ENCODE measurements at regions not wholly inside any gene's neighbourhood (a gene's known extent, or its start where the extent isn't known, plus 50 kb on each side); places are given as distances from the start of the nearest gene placed in this dataset.

DNA sequence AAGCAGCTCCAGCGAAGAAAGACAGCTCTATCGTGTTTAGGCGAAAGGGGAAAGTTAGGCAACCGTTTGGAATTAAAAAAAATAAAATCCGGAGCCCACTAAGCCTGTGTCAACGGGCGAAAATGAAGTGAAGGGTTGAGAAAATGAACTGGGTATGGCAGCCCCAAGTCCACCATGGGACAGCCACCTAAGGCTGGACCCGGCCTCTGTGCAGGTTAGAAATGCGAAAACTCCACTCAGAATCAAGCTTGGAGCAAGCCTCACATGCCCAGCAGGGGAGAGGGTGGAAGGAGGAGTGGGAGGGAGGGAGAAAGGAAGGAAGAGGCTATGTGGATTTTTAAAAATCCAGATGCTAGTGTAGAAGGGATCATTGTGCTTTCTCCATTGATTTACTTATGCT lies 101.2 kb downstream of the IRS2 start:
- ChIA-PET RAD21 (ENCODE audit: low non-redundant PET in 1 of 2, low total read pairs in 2 of 2, uncharacterized antibody in 2 of 2, unreplicated experiment in 2 of 2) (no interaction called here), POLR2A (no interaction called here), CTCF (no interaction called here)
- Histone ChIP-seq H3K27ac (ENCODE audit: low read depth, low read length) (no peak overlapping the region), H4K20me1 (ENCODE audit: insufficient read depth) (no peaks in the 10 kb centered on the region), H3K27me3 (ENCODE audit: insufficient read depth, low read length) (no peaks in the 10 kb centered on the region), H3K9me3 (ENCODE audit: control insufficient read depth in 1 of 2, insufficient read depth in 1 of 2, low read depth in 1 of 2, low read length in 2 of 2) (no peaks in the 10 kb centered on the region), H3K36me3 (ENCODE audit: control insufficient read depth in 1 of 2, insufficient read depth in 2 of 2, low read length in 2 of 2) (no peaks in the 10 kb centered on the region), H3K4me2 (ENCODE audit: low read length) (no peak overlapping the region), H3K9ac (ENCODE audit: low read length) (no peak overlapping the region), H3K9me2 (ENCODE audit: insufficient read depth) (no peaks in the 10 kb centered on the region), H2AFZ (ENCODE audit: low read depth, low read length, poor library complexity, severe bottlenecking) (no peak overlapping the region), H3K4me3 (replicated peaks in 1 of 2; ENCODE audit: low read depth in 1 of 2, low read length in 2 of 2) (no peak overlapping the region), H3K79me2 (ENCODE audit: insufficient read depth, low read length) (no peaks in the 10 kb centered on the region), H3K4me1 (ENCODE audit: control insufficient read depth in 1 of 2, insufficient read depth in 2 of 2, low read length in 2 of 2) (peaks cover 6 to 12% of the 10 kb centered on the region in 2 experiments; a peak in 2 of 4 replicates)
- intact Hi-C loops (cut with micrococcal nuclease) = no loop called here
- TF ChIP-seq, protein P1, sequence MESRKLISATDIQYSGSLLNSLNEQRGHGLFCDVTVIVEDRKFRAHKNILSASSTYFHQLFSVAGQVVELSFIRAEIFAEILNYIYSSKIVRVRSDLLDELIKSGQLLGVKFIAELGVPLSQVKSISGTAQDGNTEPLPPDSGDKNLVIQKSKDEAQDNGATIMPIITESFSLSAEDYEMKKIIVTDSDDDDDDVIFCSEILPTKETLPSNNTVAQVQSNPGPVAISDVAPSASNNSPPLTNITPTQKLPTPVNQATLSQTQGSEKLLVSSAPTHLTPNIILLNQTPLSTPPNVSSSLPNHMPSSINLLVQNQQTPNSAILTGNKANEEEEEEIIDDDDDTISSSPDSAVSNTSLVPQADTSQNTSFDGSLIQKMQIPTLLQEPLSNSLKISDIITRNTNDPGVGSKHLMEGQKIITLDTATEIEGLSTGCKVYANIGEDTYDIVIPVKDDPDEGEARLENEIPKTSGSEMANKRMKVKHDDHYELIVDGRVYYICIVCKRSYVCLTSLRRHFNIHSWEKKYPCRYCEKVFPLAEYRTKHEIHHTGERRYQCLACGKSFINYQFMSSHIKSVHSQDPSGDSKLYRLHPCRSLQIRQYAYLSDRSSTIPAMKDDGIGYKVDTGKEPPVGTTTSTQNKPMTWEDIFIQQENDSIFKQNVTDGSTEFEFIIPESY (IDR thresholded peaks at IDR 0.05; ENCODE audit: extremely low read depth, insufficient replicate concordance, low read length) = no peak
- TF ChIP-seq POLR2AphosphoS5 (IDR thresholded peaks at IDR 0.05; ENCODE audit: low read depth, low read length) = no peak
- TF ChIP-seq YY1 (IDR thresholded peaks at IDR 0.05; ENCODE audit: extremely low read depth, insufficient replicate concordance, low read depth, low read length) = no peak
- TF ChIP-seq CBX3 (IDR thresholded peaks at IDR 0.05; ENCODE audit: low read depth) = no peak
- TF ChIP-seq, protein P2, sequence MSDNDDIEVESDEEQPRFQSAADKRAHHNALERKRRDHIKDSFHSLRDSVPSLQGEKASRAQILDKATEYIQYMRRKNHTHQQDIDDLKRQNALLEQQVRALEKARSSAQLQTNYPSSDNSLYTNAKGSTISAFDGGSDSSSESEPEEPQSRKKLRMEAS (IDR thresholded peaks at IDR 0.05) = no peak
- TF ChIP-seq SRF (IDR thresholded peaks at IDR 0.05; ENCODE audit: low read depth) = no peak
- no peak for TF ChIP-seq CEBPB (IDR thresholded peaks at IDR 0.05; ENCODE audit: low read depth)
- no peak for TF ChIP-seq ZNF274 (IDR thresholded peaks at IDR 0.05; ENCODE audit: low read depth, low read length)
- TF ChIP-seq, protein P3, sequence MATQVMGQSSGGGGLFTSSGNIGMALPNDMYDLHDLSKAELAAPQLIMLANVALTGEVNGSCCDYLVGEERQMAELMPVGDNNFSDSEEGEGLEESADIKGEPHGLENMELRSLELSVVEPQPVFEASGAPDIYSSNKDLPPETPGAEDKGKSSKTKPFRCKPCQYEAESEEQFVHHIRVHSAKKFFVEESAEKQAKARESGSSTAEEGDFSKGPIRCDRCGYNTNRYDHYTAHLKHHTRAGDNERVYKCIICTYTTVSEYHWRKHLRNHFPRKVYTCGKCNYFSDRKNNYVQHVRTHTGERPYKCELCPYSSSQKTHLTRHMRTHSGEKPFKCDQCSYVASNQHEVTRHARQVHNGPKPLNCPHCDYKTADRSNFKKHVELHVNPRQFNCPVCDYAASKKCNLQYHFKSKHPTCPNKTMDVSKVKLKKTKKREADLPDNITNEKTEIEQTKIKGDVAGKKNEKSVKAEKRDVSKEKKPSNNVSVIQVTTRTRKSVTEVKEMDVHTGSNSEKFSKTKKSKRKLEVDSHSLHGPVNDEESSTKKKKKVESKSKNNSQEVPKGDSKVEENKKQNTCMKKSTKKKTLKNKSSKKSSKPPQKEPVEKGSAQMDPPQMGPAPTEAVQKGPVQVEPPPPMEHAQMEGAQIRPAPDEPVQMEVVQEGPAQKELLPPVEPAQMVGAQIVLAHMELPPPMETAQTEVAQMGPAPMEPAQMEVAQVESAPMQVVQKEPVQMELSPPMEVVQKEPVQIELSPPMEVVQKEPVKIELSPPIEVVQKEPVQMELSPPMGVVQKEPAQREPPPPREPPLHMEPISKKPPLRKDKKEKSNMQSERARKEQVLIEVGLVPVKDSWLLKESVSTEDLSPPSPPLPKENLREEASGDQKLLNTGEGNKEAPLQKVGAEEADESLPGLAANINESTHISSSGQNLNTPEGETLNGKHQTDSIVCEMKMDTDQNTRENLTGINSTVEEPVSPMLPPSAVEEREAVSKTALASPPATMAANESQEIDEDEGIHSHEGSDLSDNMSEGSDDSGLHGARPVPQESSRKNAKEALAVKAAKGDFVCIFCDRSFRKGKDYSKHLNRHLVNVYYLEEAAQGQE (IDR thresholded peaks at IDR 0.05; ENCODE audit: low read depth) = no peak
- no peak for TF ChIP-seq JUND (IDR thresholded peaks at IDR 0.05)
- TF ChIP-seq FOSL1 (IDR thresholded peaks at IDR 0.05; ENCODE audit: low read depth) = no peak
- TF ChIP-seq SP1 (IDR thresholded peaks at IDR 0.05; ENCODE audit: low read depth) = no peak
- TF ChIP-seq, protein P4, sequence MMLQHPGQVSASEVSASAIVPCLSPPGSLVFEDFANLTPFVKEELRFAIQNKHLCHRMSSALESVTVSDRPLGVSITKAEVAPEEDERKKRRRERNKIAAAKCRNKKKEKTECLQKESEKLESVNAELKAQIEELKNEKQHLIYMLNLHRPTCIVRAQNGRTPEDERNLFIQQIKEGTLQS (IDR thresholded peaks at IDR 0.05) = no peak
- no peak for TF ChIP-seq TCF7L2 (IDR thresholded peaks at IDR 0.05; ENCODE audit: borderline replicate concordance, extremely low read depth, insufficient read depth, insufficient read length)
- no peak for TF ChIP-seq SIN3A (IDR thresholded peaks at IDR 0.05; ENCODE audit: low read depth)
- TF ChIP-seq POLR2A (IDR thresholded peaks at IDR 0.05; ENCODE audit: borderline replicate concordance, extremely low read depth, insufficient read depth, insufficient read length) = no peak
- no peak for TF ChIP-seq EZH2phosphoT487 (IDR thresholded peaks at IDR 0.05; ENCODE audit: borderline replicate concordance)
- no peak for TF ChIP-seq ZFX (IDR thresholded peaks at IDR 0.05)
- DNase-seq (ENCODE audit: low read depth, low spot score) = no peak
- ATAC-seq = no peak
- BruUV-seq (replicated peaks) = no TSS peak

Data from HCT116 (cell line).